GM11168 (cell line): ENCODE measurements at regions not wholly inside any gene's neighbourhood (a gene's known extent, or its start where the extent isn't known, plus 50 kb on each side); places are given as distances from the start of the nearest gene placed in this dataset.
"Not testable (repeated sequence)": the region's sequence is repeated elsewhere in the genome, so short reads cannot be mapped to it uniquely, and the experiment has no call there.

ENCODE experiments used
- in situ Hi-C: fragments of 300-500 bp; cut with MboI; formaldehyde crosslinking; loops from one replicate; pipeline ENCODE4 v1.12.0; 2022; ENCODE audit warnings: low sequenced_read_pairs; ENCODE audit not compliant: unreplicated experiment

- in situ Hi-C loops: loop anchor here (25.0 kb wide), 1 partner anchor 88 kb away; the partner anchor contains the start of gene RBMY1B
Observed at GRCh38 chrY:21600170-21600569, 65.5 kb downstream of the RBMY1A1 start.

DNA sequence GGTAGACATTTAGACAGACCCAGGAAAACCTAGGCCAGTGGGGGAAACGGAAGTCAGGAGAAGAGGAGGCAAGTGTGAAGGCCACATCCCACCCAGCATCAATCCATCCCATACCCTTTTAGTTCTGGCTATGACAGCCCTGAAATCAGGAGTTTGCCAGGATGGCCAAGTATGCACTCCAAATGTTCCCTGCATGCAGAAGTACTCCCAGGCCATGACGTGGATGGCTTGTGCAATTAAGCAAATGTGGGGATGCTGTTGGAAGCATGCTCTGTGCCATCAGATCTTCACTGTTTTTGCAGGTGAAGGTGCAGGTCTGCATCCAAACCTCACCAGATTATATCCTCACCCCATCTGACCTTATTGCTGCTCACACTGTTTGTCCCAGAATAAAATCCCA, 66.8 kb downstream of the RBMY1A1 start:
- in situ Hi-C loops: loop anchor here (25.0 kb wide), 1 partner anchor 89 kb away; the partner anchor contains the start of gene RBMY1B

GRCh38 chrY:21602590-21602989, 67.9 kb downstream of the RBMY1A1 start:
- in situ Hi-C loops: loop anchor here (25.0 kb wide), 1 partner anchor 90 kb away; the partner anchor contains the start of gene RBMY1B

- in situ Hi-C loops: no loop called here
Observed at GRCh38 chrY:21636137-21636536, 101.5 kb downstream of the RBMY1A1 start.

DNA sequence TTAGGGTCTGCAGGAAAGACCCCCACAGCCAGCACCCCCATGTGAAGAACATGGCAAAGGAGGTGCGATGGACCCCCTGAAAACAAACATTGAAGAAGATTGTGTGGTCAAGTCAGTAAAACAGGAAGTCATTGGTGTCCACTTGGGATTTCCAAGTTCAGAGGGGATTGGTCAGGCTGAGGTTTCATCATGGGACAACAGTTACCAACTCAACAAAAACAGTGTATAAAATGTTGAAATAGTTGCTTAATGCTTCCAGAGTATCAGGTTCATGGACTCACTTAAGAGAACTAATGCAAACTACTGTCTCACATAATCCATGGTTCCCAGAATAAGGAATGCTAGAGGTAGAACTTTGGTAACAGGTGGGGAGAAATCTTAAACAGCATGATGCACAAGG, 115.8 kb downstream of the RBMY1A1 start:
- in situ Hi-C loops: no loop called here

- in situ Hi-C loops: not testable (repeated sequence)
Observed at GRCh38 chrY:21659057-21659456, 124.4 kb downstream of the RBMY1A1 start.

DNA sequence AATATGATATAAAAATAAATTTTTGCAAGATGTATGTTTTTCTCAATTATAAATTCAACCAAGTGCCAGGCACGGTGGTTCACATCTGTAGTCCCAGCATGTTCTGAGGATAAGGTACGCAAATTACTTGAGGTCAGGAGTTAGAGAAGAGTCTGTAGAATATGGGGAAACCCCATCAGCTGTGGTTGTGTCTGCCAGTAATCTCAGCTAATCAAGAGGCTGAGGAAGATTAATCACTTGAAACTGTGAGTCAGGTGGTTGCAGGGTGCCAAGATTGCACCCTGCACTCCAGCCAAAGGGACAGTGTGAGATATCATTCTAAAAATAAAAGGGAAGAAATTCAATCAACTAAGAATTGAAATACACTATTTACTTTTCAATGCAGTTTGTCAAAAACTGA, 144.9 kb downstream of the RBMY1A1 start:
- in situ Hi-C loops: not testable (repeated sequence)

- in situ Hi-C loops: not testable (repeated sequence)
Observed at GRCh38 chrY:21686369-21686768, 151.7 kb downstream of the RBMY1A1 start.

GRCh38 chrY:21701951-21702350, 167.3 kb downstream of the RBMY1A1 start:
- in situ Hi-C loops: not testable (repeated sequence)

DNA sequence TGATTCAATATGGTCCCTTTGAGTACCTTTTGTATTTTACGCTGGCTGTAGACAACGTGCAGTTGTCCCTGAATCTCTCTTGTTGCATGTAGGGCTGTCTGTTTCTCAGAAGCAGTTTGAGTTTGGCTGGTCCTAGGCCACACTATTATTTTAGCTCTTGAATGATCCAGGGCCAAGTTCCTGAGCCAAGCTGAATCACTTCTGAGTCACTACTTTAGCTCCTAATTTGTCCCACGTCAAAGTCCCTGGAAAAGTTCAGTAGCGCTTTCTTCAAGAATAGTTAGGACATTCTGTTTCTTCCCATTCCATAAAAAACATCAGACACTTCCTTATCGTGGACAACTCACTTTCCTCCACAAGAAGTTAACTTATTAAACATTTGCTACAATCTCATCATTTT, 168.2 kb downstream of the RBMY1A1 start:
- in situ Hi-C loops: not testable (repeated sequence)

- in situ Hi-C loops: no loop called here
Observed at GRCh38 chrY:21705309-21705708, 170.6 kb downstream of the RBMY1A1 start.

GRCh38 chrY:21706611-21707010, 171.9 kb downstream of the RBMY1A1 start:
- in situ Hi-C loops: not testable (repeated sequence)

GRCh38 chrY:21735489-21736060, 158.8 kb downstream of the RBMY1D start:
- in situ Hi-C loops: not testable (repeated sequence)

GRCh38 chrY:21744998-21745397, 149.3 kb downstream of the RBMY1D start:
- in situ Hi-C loops: not testable (repeated sequence)

DNA sequence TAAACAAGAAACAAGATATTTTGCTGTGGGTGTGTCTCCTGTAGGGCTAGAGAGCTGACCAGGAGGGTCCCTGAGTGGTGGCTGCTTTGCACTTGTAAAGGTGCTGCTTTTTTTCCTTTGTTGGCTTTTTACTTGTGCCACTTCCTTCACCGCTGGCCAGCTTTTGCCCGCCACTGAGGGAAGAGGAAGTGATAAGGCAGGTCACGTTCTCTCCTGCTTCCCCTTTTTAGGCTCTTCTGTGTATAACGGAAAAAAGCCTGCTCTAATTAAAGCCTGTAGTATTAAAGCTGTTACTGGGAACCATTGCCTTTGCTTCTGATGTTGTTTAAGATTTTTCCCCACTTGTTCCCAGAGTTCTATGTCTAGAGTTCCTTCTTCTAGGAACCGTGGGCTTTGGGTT, 134.1 kb downstream of the RBMY1D start:
- in situ Hi-C loops: not testable (repeated sequence)

GRCh38 chrY:21767824-21768223, 126.5 kb downstream of the RBMY1D start:
- in situ Hi-C loops: not testable (repeated sequence)

DNA sequence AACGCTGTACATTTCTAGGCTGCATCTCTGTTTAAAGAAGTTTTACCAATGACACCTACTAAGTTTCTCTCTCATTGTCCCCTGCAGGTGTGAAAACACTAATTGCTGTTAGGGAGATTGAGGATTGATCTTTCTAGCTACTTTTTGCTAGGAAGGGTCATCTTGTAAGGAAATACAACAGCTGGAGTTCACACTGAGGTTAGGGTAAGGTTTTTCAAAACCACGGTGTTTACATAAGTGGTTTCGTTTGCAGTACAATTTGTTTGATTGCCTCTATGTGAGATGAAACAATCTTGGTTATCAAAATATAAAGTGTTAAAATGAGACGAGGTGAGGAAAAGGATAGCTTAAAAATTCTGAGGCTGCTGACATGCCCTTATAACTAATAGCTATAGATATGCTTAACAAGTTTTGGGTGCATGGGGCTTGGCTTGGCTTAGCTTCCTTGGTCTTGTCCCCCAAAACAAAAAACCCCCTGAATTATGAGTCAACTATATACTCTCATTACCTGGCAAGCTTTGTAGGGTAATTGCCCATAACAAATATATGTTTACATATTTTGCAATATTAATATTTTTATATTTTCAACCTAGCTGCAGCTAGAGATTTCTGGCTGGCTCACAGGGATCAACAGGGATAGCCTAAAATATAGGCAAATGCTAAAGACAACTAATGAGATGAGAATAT, 112.0 kb downstream of the RBMY1D start:
- in situ Hi-C loops: not testable (repeated sequence)

DNA sequence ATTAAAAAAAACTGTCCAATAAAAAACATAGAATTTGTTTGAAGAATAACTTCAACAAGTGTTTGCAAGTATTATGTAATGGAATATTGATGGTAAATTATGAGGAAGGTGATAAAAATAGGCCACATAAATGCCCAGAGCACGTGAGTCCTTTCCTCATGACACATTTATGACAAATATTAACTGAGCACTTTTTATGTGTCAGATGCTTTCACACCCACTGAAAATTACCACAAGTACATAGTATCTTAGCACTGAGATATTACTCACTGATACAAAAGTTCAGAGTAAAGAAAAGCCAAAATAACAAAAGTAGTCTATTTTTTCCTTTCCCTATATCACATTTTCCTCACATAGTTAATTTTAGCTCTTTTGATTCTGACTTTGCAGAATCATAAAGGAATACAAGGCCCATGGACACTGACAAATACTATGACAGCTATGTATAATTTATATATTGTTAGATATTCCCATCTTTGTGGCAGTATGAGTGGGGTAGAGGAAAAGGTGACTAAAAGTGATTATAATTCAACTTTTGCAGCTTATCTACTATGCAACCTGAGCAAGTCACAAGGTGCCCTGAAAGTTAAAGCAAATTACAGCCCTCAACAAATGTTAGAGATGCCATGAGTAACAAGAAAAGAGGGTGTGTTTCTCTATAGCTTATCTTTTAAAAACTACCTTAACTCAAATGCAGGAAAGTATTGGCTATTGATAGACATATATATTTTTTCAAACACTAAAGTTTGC, 80.7 kb downstream of the RBMY1D start:
- in situ Hi-C loops: no loop called here

- in situ Hi-C loops: no loop called here
Observed at GRCh38 chrY:21814491-21814890, 79.8 kb downstream of the RBMY1D start.

DNA sequence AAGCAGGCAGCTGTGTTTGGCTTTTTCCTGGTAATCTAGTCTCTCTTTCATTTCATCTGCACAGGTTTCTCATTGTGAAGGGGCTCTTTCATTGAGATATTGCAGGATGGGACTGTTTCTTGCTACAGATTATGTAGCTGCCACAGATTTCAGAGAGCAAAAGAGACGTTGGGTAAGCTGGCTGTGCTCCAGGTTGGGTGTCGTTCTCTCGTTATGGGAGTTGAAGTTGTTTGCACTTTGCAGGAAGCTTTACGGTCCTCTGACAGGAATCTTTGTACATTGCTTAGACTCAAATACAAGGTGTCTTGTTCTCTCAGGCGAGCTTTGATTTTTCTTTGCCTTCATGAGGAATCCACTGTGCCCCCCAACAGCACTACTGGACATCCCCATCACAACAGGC, 72.4 kb downstream of the RBMY1D start:
- in situ Hi-C loops: no loop called here

DNA sequence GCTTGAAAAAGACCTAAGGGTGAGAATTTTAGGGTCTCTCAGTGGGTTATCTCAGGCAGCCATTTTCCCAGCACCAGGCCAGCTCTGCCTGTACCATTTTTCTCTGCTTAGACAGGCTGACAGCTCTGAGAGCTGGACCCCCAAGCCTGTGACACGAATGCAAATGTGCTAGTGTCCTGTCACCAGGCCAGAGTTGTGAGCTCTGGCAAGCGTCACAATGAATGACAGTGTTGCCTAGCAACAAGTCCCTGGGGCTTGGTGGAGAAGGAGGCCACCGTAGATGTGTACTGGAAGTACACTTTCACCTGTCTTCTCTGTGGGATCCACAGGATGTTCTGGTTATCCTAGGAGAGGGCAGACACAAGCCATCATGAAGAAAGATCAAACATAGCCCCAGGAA, 66.7 kb downstream of the RBMY1D start:
- in situ Hi-C loops: no loop called here
